BE2C (cell line): ENCODE measurements at regions not wholly inside any gene's neighbourhood (a gene's known extent, or its start where the extent isn't known, plus 50 kb on each side); places are given as distances from the start of the nearest gene placed in this dataset.
"Not testable (repeated sequence)": the region's sequence is repeated elsewhere in the genome, so short reads cannot be mapped to it uniquely, and the experiment has no call there.

Experiments used
- DNase-seq: peaks from one replicate; pipeline ENCODE4 v3.0.0-alpha.2; 2020
- H3K27me3 ChIP-seq: fragments of 250-450 bp; sonication (Bioruptor Pico); 2 replicates; pipeline ENCODE4 v1.5.1; 2020; ENCODE audit warnings: mild to moderate bottlenecking
- H3K36me3 ChIP-seq: fragments of 250-450 bp; sonication (Bioruptor Pico); 2 replicates; pipeline ENCODE4 v1.5.1; 2020; ENCODE audit warnings: mild to moderate bottlenecking
- H3K4me1 ChIP-seq: fragments of 250-450 bp; sonication (Bioruptor Pico); 2 replicates; pipeline ENCODE4 v1.5.1; 2020
- H3K4me3 ChIP-seq: 2 replicates; pipeline ENCODE4 v1.5.1; 2011; ENCODE audit warnings: low read depth, low read length
- H3K9me3 ChIP-seq: fragments of 250-450 bp; sonication (Bioruptor Pico); 2 replicates; pipeline ENCODE4 v1.5.1; 2020
- TF ChIP-seq, protein P1 (sequence below): IDR thresholded peaks from 2 replicates; pipeline ENCODE4 v1.5.1; 2012; ENCODE audit warnings: mild to moderate bottlenecking, low read depth, low read length

DNA sequence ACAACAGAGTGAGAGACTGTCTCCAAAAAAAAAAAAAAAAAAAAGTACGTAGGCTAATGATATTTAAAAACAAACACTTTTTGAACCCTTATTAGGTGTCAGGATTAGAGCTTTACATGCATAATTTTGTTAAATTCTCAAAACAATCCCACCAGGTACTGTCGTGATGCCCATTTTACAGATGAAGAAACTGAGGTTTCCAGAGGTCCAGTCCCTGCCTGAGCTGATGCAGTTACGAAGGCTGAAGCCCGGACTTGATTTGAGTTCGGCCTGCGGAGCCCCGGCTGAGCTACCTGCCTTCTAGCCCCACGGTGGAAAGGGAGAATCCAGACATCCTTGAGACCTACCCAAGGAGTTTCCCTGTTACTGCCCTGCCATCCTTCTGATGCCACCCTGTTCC is 137.5 kb upstream of the EEF2KMT start:
- DNase-seq, result no peak
- Histone ChIP-seq H3K36me3 (no peaks in the 10 kb centered on the region), H3K9me3 (no peaks in the 10 kb centered on the region), H3K4me3 (no peak overlapping the region), H3K4me1 (no peaks in the 10 kb centered on the region), H3K27me3 (no peaks in the 10 kb centered on the region)
- TF ChIP-seq, protein P1, sequence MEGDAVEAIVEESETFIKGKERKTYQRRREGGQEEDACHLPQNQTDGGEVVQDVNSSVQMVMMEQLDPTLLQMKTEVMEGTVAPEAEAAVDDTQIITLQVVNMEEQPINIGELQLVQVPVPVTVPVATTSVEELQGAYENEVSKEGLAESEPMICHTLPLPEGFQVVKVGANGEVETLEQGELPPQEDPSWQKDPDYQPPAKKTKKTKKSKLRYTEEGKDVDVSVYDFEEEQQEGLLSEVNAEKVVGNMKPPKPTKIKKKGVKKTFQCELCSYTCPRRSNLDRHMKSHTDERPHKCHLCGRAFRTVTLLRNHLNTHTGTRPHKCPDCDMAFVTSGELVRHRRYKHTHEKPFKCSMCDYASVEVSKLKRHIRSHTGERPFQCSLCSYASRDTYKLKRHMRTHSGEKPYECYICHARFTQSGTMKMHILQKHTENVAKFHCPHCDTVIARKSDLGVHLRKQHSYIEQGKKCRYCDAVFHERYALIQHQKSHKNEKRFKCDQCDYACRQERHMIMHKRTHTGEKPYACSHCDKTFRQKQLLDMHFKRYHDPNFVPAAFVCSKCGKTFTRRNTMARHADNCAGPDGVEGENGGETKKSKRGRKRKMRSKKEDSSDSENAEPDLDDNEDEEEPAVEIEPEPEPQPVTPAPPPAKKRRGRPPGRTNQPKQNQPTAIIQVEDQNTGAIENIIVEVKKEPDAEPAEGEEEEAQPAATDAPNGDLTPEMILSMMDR, result no peak

DNA sequence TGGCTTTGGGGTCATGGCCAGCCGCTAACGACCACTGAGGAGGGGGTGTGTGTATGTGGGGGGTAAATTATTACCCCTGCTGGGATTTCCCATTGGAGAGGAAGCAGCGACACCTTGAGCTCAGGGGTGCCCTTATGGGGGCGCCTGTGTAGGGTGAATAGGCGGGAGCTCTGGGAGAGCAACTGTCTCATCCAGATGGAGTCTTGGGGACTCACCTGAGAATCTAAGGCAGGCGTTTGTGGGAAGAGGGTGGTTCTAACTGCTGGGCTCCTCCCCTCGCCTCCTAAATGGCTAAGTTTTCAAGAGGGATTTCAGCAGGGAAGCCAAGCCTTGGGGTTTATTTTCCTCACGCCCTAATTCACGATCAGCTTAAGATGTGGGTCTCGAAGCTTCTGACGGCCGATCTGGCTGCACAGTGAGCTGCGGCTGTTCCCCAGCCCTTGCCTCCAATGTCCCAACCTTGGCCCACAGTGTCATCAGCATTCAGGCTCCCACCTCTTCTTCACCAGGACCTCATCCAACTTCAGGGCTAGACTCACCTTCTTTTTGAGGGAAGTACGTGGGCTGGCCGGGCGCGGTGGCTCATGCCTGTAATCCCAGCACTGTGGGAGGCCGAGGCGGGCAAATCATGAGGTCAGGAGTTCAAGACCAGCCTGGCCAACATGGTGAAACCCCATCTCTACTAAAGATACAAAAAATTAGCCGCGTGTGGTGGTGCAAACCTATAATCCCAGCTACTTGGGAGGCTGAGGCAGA is 136.9 kb upstream of the EEF2KMT start:
- no peaks in the 10 kb centered on the region for H3K36me3 ChIP-seq
- no peaks in the 10 kb centered on the region for H3K27me3 ChIP-seq
- TF ChIP-seq, protein P1, result no peak
- no peaks in the 10 kb centered on the region for H3K9me3 ChIP-seq
- H3K4me3 ChIP-seq, result no peak overlapping the region
- DNase-seq, result no peak
- no peaks in the 10 kb centered on the region for H3K4me1 ChIP-seq

DNA sequence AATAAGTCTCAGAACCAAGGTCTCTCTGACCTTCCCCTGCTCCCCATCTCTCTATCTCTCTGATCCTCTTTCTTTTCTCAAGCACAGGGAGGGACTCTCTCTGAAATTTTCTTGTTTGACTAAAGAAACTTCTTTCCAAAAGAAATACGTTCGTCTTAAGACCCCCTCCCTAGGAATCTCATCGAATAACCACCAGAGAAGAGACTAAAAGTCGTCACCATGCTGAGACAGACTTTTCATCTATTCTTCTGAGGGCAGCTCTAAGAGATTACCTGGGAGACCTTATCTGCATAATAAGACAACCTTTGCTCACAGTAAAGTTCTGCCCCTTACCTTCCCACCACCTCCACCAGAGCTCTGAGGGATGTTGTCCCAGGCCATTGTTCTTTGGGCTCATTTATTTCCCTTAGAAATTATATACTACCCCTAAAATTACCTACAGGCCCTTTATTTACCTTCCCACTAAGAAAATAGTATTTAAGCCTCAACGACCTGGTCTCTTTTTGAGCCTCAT is 133.7 kb upstream of the EEF2KMT start:
- H3K4me1 ChIP-seq, result no peaks in the 10 kb centered on the region
- TF ChIP-seq, protein P1, result no peak
- H3K36me3 ChIP-seq, result no peaks in the 10 kb centered on the region
- H3K9me3 ChIP-seq, result no peaks in the 10 kb centered on the region
- no peaks in the 10 kb centered on the region for H3K27me3 ChIP-seq
- DNase-seq, result no peak
- no peak overlapping the region for H3K4me3 ChIP-seq

DNA sequence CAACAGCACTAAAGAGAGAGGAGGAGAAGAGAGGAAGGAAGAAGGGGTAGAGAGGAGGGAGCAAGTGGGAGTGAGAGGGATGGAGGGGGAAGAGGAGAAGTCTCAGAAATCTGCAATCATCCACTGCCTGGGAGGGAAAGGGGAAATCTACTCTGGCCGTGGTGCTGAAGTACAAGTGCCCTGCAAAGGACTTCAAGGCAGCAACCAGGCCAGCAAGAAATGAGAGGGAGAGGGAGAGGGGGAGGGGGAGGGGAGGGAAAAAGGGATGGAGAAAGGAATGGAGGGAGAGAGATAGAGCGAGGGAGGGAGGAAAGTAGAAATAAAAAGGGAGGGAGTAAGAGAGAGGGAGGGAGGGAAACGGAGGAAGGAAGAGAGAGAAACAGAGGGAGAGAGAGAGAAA is 130.8 kb upstream of the EEF2KMT start:
- no peaks in the 10 kb centered on the region for H3K27me3 ChIP-seq
- no peak overlapping the region for H3K4me3 ChIP-seq
- no peaks in the 10 kb centered on the region for H3K9me3 ChIP-seq
- H3K36me3 ChIP-seq, result no peaks in the 10 kb centered on the region
- TF ChIP-seq, protein P1, result no peak
- no peak for DNase-seq
- no peaks in the 10 kb centered on the region for H3K4me1 ChIP-seq

DNA sequence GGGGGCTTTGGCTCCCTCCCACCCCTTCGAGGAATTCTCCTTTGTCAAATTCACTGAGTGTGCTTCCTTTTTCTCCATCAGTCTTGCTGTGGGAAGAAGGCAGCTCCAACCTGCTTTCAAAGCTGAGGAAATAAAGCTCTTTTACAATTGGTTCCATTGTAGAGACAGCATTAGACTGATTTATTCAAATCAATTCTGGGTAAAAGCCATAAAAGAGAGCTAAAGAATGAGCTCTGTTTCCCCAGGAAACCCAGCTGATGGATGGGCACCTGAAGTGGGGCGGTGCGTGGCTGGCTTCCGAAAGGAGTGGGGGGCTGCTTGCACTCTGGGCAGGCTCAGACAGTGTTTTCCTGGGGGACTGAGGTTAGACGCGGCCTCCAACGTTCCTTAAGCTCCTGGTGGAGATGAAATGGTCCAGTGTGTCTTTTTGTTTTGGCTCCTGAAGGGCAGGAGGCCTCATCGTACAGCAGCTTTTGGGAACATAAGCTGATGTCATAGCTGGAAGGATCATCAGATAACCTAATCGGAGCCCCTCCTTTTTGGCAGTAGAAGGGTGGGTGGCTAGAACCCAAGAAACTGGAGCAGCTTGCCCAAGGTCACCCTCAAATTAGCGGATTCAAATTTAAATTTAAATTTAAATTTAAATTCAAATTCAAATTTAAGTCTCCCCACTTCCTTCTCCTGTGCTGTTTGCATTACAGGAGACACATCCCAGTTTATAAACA is 128.5 kb upstream of the EEF2KMT start:
- H3K27me3 ChIP-seq, result no peaks in the 10 kb centered on the region
- TF ChIP-seq, protein P1, result no peak
- H3K9me3 ChIP-seq, result no peaks in the 10 kb centered on the region
- DNase-seq, result no peak
- H3K36me3 ChIP-seq, result no peaks in the 10 kb centered on the region
- H3K4me1 ChIP-seq, result no peaks in the 10 kb centered on the region
- no peak overlapping the region for H3K4me3 ChIP-seq

DNA sequence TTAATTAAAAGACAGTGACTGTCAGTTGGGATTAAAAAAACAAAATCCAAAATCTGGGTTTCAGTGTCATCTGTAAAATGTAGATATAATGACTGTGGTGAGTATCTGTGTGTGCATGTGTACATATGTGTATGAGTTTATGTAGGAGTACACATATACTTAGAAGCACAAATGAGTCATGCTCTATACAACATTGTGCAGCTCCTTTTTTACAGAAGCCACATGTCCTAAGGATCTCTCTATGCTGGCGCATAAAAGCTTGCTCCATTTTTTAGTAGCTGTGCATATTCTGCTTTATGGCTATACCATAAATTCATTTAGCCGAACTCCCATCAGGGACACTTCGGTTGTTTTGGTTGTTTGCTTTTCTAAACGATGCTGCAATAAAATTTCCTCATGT is 125.2 kb upstream of the EEF2KMT start:
- H3K27me3 ChIP-seq, result no peaks in the 10 kb centered on the region; the same call in 1 of the 2 replicates
- no peak for DNase-seq
- no peak overlapping the region for H3K4me3 ChIP-seq
- no peaks in the 10 kb centered on the region for H3K4me1 ChIP-seq
- no peaks in the 10 kb centered on the region for H3K9me3 ChIP-seq
- TF ChIP-seq, protein P1, result no peak
- no peaks in the 10 kb centered on the region for H3K36me3 ChIP-seq

DNA sequence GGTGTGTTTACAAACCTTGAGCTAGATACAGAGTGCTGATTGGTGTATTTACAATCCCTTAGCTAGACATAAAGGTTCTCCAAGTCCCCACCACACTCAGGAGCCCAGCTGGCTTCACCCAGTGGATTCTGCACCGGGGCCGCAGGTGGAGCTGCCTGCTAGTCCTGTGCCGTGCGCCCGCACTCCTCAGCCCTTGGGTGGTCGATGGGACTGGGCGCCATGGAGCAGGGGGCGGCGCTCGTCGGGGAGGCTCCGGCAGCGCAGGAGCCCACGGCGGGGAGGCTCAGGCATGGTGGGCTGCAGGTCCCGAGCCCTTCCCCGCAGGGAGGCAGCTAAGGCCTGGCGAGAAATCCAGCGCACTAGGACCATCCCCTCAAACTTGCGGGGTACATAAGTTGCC is 124.2 kb upstream of the EEF2KMT start:
- H3K9me3 ChIP-seq, H3K27me3 ChIP-seq, H3K4me1 ChIP-seq, DNase-seq, H3K4me3 ChIP-seq, H3K36me3 ChIP-seq: not testable (repeated sequence)
